ENCODE measurements at regions not wholly inside any gene's neighbourhood (a gene's known extent, or its start where the extent isn't known, plus 50 kb on each side); places are given as distances from the start of the nearest gene placed in this dataset.

DNA sequence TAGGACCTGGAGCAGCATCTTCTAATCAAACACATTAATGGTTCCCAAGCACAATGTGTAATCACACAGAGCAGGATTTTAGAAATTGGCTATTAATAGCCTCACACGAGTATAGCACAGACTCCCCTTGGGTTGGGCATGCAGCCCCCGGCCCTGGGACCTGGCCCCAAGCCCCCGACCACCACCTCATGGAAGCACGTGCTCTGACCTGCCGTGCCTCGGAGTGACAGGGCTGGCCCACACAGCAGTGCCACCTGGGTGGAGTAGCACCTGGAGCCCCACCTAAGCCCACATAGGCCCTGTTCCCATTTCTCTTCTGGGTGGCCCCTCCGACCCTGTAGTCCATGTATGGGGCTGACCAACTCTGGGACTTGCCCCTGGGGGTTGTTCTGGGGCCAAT, 171.8 kb downstream of the TTLL2 start:
- H3K4me2 ChIP-seq (ENCODE audit: low read length): no peak overlapping the region
- no peaks in the 10 kb centered on the region for H3K36me3 ChIP-seq (ENCODE audit: control insufficient read depth in 1 of 2, insufficient read depth in 2 of 2, low read length in 2 of 2)
- ATAC-seq (no peak), DNase-seq (ENCODE audit: low read depth, low spot score) (no peak)
- no peak overlapping the region for H3K9ac ChIP-seq (ENCODE audit: low read length)
- intact Hi-C loops (cut with micrococcal nuclease): no loop called here
- ChIA-PET RAD21 (ENCODE audit: low non-redundant PET in 1 of 2, low total read pairs in 2 of 2, uncharacterized antibody in 2 of 2, unreplicated experiment in 2 of 2) (interaction anchor here in 1 of 2 experiments (0.6 kb wide), 1 partner anchor 358 kb away, joined by 3 read pairs; no protein-coding TSS in a partner anchor), CTCF (no interaction called here), POLR2A (no interaction called here)
- no peak overlapping the region for H3K27ac ChIP-seq (ENCODE audit: low read depth, low read length)
- H3K27me3 ChIP-seq (ENCODE audit: insufficient read depth, low read length): no peaks in the 10 kb centered on the region
- no peaks in the 10 kb centered on the region for H3K9me3 ChIP-seq (ENCODE audit: control insufficient read depth in 1 of 2, insufficient read depth in 1 of 2, low read depth in 1 of 2, low read length in 2 of 2)
- no TSS peak for BruUV-seq (replicated peaks)
- no peaks in the 10 kb centered on the region for H3K79me2 ChIP-seq (ENCODE audit: insufficient read depth, low read length)
- no peak overlapping the region for H3K4me3 ChIP-seq (replicated peaks in 1 of 2; ENCODE audit: low read depth in 1 of 2, low read length in 2 of 2)
- no peak overlapping the region for H2AFZ ChIP-seq (ENCODE audit: low read depth, low read length, poor library complexity, severe bottlenecking)
- no peaks in the 10 kb centered on the region for H3K4me1 ChIP-seq (ENCODE audit: control insufficient read depth in 1 of 2, insufficient read depth in 2 of 2, low read length in 2 of 2)
- H4K20me1 ChIP-seq (ENCODE audit: insufficient read depth): no peaks in the 10 kb centered on the region
- no peaks in the 10 kb centered on the region for H3K9me2 ChIP-seq (ENCODE audit: insufficient read depth)
- TF ChIP-seq TCF7L2 (IDR thresholded peaks at IDR 0.05; ENCODE audit: borderline replicate concordance, extremely low read depth, insufficient read depth, insufficient read length) (no peak), POLR2A (IDR thresholded peaks at IDR 0.05; ENCODE audit: borderline replicate concordance, extremely low read depth, insufficient read depth, insufficient read length) (no peak), FOSL1 (IDR thresholded peaks at IDR 0.05; ENCODE audit: low read depth) (no peak), JUND (IDR thresholded peaks at IDR 0.05) (no peak), ZFX (IDR thresholded peaks at IDR 0.05) (no peak), ZBTB33 (IDR thresholded peaks at IDR 0.05; ENCODE audit: extremely low read depth, insufficient replicate concordance, low read length) (no peak), EZH2 (IDR thresholded peaks at IDR 0.05) (no peak), CTCF (IDR thresholded peaks at IDR 0.05 in 2 of 3, conservative IDR thresholded peaks at IDR 0.05 in 1 of 3; ENCODE audit: borderline replicate concordance in 1 of 3, insufficient read depth in 1 of 3, low read depth in 2 of 3, low read length in 2 of 3) (no peak)
- TF ChIP-seq, protein P1, sequence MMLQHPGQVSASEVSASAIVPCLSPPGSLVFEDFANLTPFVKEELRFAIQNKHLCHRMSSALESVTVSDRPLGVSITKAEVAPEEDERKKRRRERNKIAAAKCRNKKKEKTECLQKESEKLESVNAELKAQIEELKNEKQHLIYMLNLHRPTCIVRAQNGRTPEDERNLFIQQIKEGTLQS (IDR thresholded peaks at IDR 0.05): no peak
- TF ChIP-seq, protein P2, sequence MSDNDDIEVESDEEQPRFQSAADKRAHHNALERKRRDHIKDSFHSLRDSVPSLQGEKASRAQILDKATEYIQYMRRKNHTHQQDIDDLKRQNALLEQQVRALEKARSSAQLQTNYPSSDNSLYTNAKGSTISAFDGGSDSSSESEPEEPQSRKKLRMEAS (IDR thresholded peaks at IDR 0.05): no peak

Data from HCT116 (cell line).